ENCODE measurements at regions not wholly inside any gene's neighbourhood (a gene's known extent, or its start where the extent isn't known, plus 50 kb on each side); places are given as distances from the start of the nearest gene placed in this dataset.

GRCh38 chr15:38750786-38751185, 186.2 kb upstream of the RASGRP1 start:
- no peak overlapping the region for H3K4me2 ChIP-seq (ENCODE audit: insufficient read depth, low read length, poor library complexity, severe bottlenecking)
- H2AFZ ChIP-seq (ENCODE audit: low read length) = no peak overlapping the region
- WGBS, 2 donors (ENCODE audit: extremely low coverage in 2 of 2, insufficient read length in 2 of 2, insufficient replicate concordance in 1 of 2) = no CpG with 5 or more reads among the region's 5 CpGs
- no peak for DNase-seq (ENCODE audit: low spot score)
- no peak overlapping the region for H4K91ac ChIP-seq (ENCODE audit: low read depth, low read length, poor library complexity)
- no peaks in the 10 kb centered on the region for H3K27me3 ChIP-seq (ENCODE audit: control insufficient read depth in 3 of 3, insufficient read depth in 3 of 3, low read depth in 1 of 3, low read length in 3 of 3)
- H3K18ac ChIP-seq (ENCODE audit: low read length) = no peak overlapping the region
- H3K23ac ChIP-seq (ENCODE audit: low read depth, low read length, poor library complexity) = no peak overlapping the region
- no peak overlapping the region for H3K27ac ChIP-seq (replicated peaks; ENCODE audit: low read length)
- no peaks in the 10 kb centered on the region for H3K4me1 ChIP-seq (ENCODE audit: control insufficient read depth in 2 of 2, insufficient read depth in 1 of 2, low read depth in 1 of 2, low read length in 2 of 2)
- no peaks in the 10 kb centered on the region for H3K36me3 ChIP-seq (replicated peaks in 1 of 2; ENCODE audit: control insufficient read depth in 2 of 2, insufficient read depth in 2 of 2, low read length in 2 of 2)
- no peaks in the 10 kb centered on the region for H3K9me3 ChIP-seq (replicated peaks in 1 of 2; ENCODE audit: control insufficient read depth in 2 of 2, insufficient read depth in 1 of 2, low read depth in 1 of 2, low read length in 2 of 2)
- no peak overlapping the region for H2BK5ac ChIP-seq (ENCODE audit: low read length)
- no peaks in the 10 kb centered on the region for H3K79me1 ChIP-seq (ENCODE audit: low read depth, low read length)
- H2BK12ac ChIP-seq (ENCODE audit: low read length) = no peak overlapping the region
- no peak overlapping the region for H3K4ac ChIP-seq (ENCODE audit: low read length)
- H3K9ac ChIP-seq (ENCODE audit: low read depth, low read length, poor library complexity) = no peak overlapping the region
- H3K4me3 ChIP-seq (ENCODE audit: low read length in 2 of 2) = no peak overlapping the region
- no peak overlapping the region for H2BK120ac ChIP-seq (ENCODE audit: low read depth, low read length)
- no peak overlapping the region for H2BK15ac ChIP-seq (ENCODE audit: low read length)
- no peak overlapping the region for H4K8ac ChIP-seq (ENCODE audit: low read depth, low read length)
- no peak overlapping the region for H3K14ac ChIP-seq (ENCODE audit: low read length)
- H2AK5ac ChIP-seq (ENCODE audit: low read depth, low read length) = no peak overlapping the region

- no peak overlapping the region for H3K4ac ChIP-seq (ENCODE audit: low read length)
- H3K27me3 ChIP-seq (ENCODE audit: control insufficient read depth in 3 of 3, insufficient read depth in 3 of 3, low read depth in 1 of 3, low read length in 3 of 3) = no peaks in the 10 kb centered on the region
- H2BK15ac ChIP-seq (ENCODE audit: low read length) = no peak overlapping the region
- no peak overlapping the region for H3K9ac ChIP-seq (ENCODE audit: low read depth, low read length, poor library complexity)
- no peaks in the 10 kb centered on the region for H3K4me1 ChIP-seq (ENCODE audit: control insufficient read depth in 2 of 2, insufficient read depth in 1 of 2, low read depth in 1 of 2, low read length in 2 of 2)
- no peak overlapping the region for H4K91ac ChIP-seq (ENCODE audit: low read depth, low read length, poor library complexity)
- H3K79me1 ChIP-seq (ENCODE audit: low read depth, low read length) = no peaks in the 10 kb centered on the region
- H3K14ac ChIP-seq (ENCODE audit: low read length) = no peak overlapping the region
- no peaks in the 10 kb centered on the region for H3K9me3 ChIP-seq (replicated peaks in 1 of 2; ENCODE audit: control insufficient read depth in 2 of 2, insufficient read depth in 1 of 2, low read depth in 1 of 2, low read length in 2 of 2)
- H3K27ac ChIP-seq (replicated peaks; ENCODE audit: low read length) = no peak overlapping the region
- no peak for DNase-seq (ENCODE audit: low spot score)
- no peak overlapping the region for H3K23ac ChIP-seq (ENCODE audit: low read depth, low read length, poor library complexity)
- no peak overlapping the region for H2BK120ac ChIP-seq (ENCODE audit: low read depth, low read length)
- H2AFZ ChIP-seq (ENCODE audit: low read length) = no peak overlapping the region
- no peak overlapping the region for H2AK5ac ChIP-seq (ENCODE audit: low read depth, low read length)
- H3K18ac ChIP-seq (ENCODE audit: low read length) = no peak overlapping the region
- no peak overlapping the region for H4K8ac ChIP-seq (ENCODE audit: low read depth, low read length)
- no CpG with 5 or more reads among the region's 2 CpGs for WGBS, 2 donors (ENCODE audit: extremely low coverage in 2 of 2, insufficient read length in 2 of 2, insufficient replicate concordance in 1 of 2)
- H3K4me3 ChIP-seq (ENCODE audit: low read length in 2 of 2) = no peak overlapping the region
- H3K4me2 ChIP-seq (ENCODE audit: insufficient read depth, low read length, poor library complexity, severe bottlenecking) = no peak overlapping the region
- H3K36me3 ChIP-seq (replicated peaks in 1 of 2; ENCODE audit: control insufficient read depth in 2 of 2, insufficient read depth in 2 of 2, low read length in 2 of 2) = no peaks in the 10 kb centered on the region
- no peak overlapping the region for H2BK5ac ChIP-seq (ENCODE audit: low read length)
- no peak overlapping the region for H2BK12ac ChIP-seq (ENCODE audit: low read length)
Observed at GRCh38 chr15:38755718-38756117, 191.1 kb upstream of the RASGRP1 start.

GRCh38 chr15:38756441-38756840, 191.8 kb upstream of the RASGRP1 start:
- no peak overlapping the region for H2BK120ac ChIP-seq (ENCODE audit: low read depth, low read length)
- no peak for DNase-seq (ENCODE audit: low spot score)
- H2AK5ac ChIP-seq (ENCODE audit: low read depth, low read length) = no peak overlapping the region
- no peak overlapping the region for H3K4me2 ChIP-seq (ENCODE audit: insufficient read depth, low read length, poor library complexity, severe bottlenecking)
- no peak overlapping the region for H4K8ac ChIP-seq (ENCODE audit: low read depth, low read length)
- H3K23ac ChIP-seq (ENCODE audit: low read depth, low read length, poor library complexity) = no peak overlapping the region
- H3K9me3 ChIP-seq (replicated peaks in 1 of 2; ENCODE audit: control insufficient read depth in 2 of 2, insufficient read depth in 1 of 2, low read depth in 1 of 2, low read length in 2 of 2) = no peaks in the 10 kb centered on the region
- H3K79me1 ChIP-seq (ENCODE audit: low read depth, low read length) = no peaks in the 10 kb centered on the region
- H2AFZ ChIP-seq (ENCODE audit: low read length) = no peak overlapping the region
- no peak overlapping the region for H3K14ac ChIP-seq (ENCODE audit: low read length)
- no peak overlapping the region for H3K9ac ChIP-seq (ENCODE audit: low read depth, low read length, poor library complexity)
- no peaks in the 10 kb centered on the region for H3K36me3 ChIP-seq (replicated peaks in 1 of 2; ENCODE audit: control insufficient read depth in 2 of 2, insufficient read depth in 2 of 2, low read length in 2 of 2)
- no peak overlapping the region for H3K4me3 ChIP-seq (ENCODE audit: low read length in 2 of 2)
- H3K27ac ChIP-seq (replicated peaks; ENCODE audit: low read length) = no peak overlapping the region
- H3K4ac ChIP-seq (ENCODE audit: low read length) = no peak overlapping the region
- no peak overlapping the region for H4K91ac ChIP-seq (ENCODE audit: low read depth, low read length, poor library complexity)
- no CpG with 5 or more reads among the region's 5 CpGs for WGBS, 2 donors (ENCODE audit: extremely low coverage in 2 of 2, insufficient read length in 2 of 2, insufficient replicate concordance in 1 of 2)
- H3K4me1 ChIP-seq (ENCODE audit: control insufficient read depth in 2 of 2, insufficient read depth in 1 of 2, low read depth in 1 of 2, low read length in 2 of 2) = no peaks in the 10 kb centered on the region
- no peaks in the 10 kb centered on the region for H3K27me3 ChIP-seq (ENCODE audit: control insufficient read depth in 3 of 3, insufficient read depth in 3 of 3, low read depth in 1 of 3, low read length in 3 of 3)
- H2BK15ac ChIP-seq (ENCODE audit: low read length) = no peak overlapping the region
- no peak overlapping the region for H3K18ac ChIP-seq (ENCODE audit: low read length)
- H2BK12ac ChIP-seq (ENCODE audit: low read length) = no peak overlapping the region
- no peak overlapping the region for H2BK5ac ChIP-seq (ENCODE audit: low read length)

- no CpG with 5 or more reads among the region's 1 CpG for WGBS, 2 donors (ENCODE audit: extremely low coverage in 2 of 2, insufficient read length in 2 of 2, insufficient replicate concordance in 1 of 2)
- Histone ChIP-seq H3K4me3 (ENCODE audit: low read length in 2 of 2) (no peak overlapping the region), H3K23ac (ENCODE audit: low read depth, low read length, poor library complexity) (no peak overlapping the region), H4K91ac (ENCODE audit: low read depth, low read length, poor library complexity) (no peak overlapping the region), H2BK12ac (ENCODE audit: low read length) (no peak overlapping the region), H3K14ac (ENCODE audit: low read length) (no peak overlapping the region), H2AFZ (ENCODE audit: low read length) (no peak overlapping the region), H2BK15ac (ENCODE audit: low read length) (no peak overlapping the region), H3K4ac (ENCODE audit: low read length) (no peak overlapping the region), H3K9ac (ENCODE audit: low read depth, low read length, poor library complexity) (no peak overlapping the region), H3K36me3 (replicated peaks in 1 of 2; ENCODE audit: control insufficient read depth in 2 of 2, insufficient read depth in 2 of 2, low read length in 2 of 2) (no peaks in the 10 kb centered on the region), H3K4me2 (ENCODE audit: insufficient read depth, low read length, poor library complexity, severe bottlenecking) (no peak overlapping the region), H3K27ac (replicated peaks; ENCODE audit: low read length) (no peak overlapping the region), H2BK120ac (ENCODE audit: low read depth, low read length) (no peak overlapping the region), H4K8ac (ENCODE audit: low read depth, low read length) (no peak overlapping the region), H3K27me3 (ENCODE audit: control insufficient read depth in 3 of 3, insufficient read depth in 3 of 3, low read depth in 1 of 3, low read length in 3 of 3) (no peaks in the 10 kb centered on the region), H3K4me1 (ENCODE audit: control insufficient read depth in 2 of 2, insufficient read depth in 1 of 2, low read depth in 1 of 2, low read length in 2 of 2) (no peaks in the 10 kb centered on the region), H2BK5ac (ENCODE audit: low read length) (no peak overlapping the region), H3K9me3 (replicated peaks in 1 of 2; ENCODE audit: control insufficient read depth in 2 of 2, insufficient read depth in 1 of 2, low read depth in 1 of 2, low read length in 2 of 2) (no peaks in the 10 kb centered on the region), H2AK5ac (ENCODE audit: low read depth, low read length) (no peak overlapping the region), H3K18ac (ENCODE audit: low read length) (no peak overlapping the region), H3K79me1 (ENCODE audit: low read depth, low read length) (no peaks in the 10 kb centered on the region)
- DNase-seq (ENCODE audit: low spot score) = no peak
Observed at GRCh38 chr15:38758043-38758442, 193.4 kb upstream of the RASGRP1 start.

Data from neuronal stem cell (in vitro differentiated cells).